ENCODE measurements at regions not wholly inside any gene's neighbourhood (a gene's known extent, or its start where the extent isn't known, plus 50 kb on each side); places are given as distances from the start of the nearest gene placed in this dataset.
A peak's percentile ranks its signal among the peaks of the same experiment; 100 is the strongest.

- Mint-ChIP-seq H3K27ac (no peak overlapping the region), H3K9me3 (peaks cover 8% of the 10 kb centered on the region), H3K4me1 (ENCODE audit: unreplicated experiment) (peaks cover 11% of the 10 kb centered on the region), H3K4me3 (no peak overlapping the region), H3K27me3 (peaks cover 4% of the 10 kb centered on the region), H3K36me3 (no peaks in the 10 kb centered on the region)
- peak; percentile 54 for DNase-seq (ENCODE audit: extremely low spot score, unreplicated experiment)
- no peak for TF ChIP-seq CTCF (conservative IDR thresholded peaks at IDR 0.05)
Observed at GRCh38 chr9:134568116-134568515, 73.5 kb upstream of the COL5A1 start.

GRCh38 chr9:134568811-134569210, 72.8 kb upstream of the COL5A1 start:
- Mint-ChIP-seq H3K36me3 (no peaks in the 10 kb centered on the region), H3K27me3 (peaks cover 4% of the 10 kb centered on the region), H3K4me3 (no peak overlapping the region), H3K4me1 (ENCODE audit: unreplicated experiment) (peaks cover 11% of the 10 kb centered on the region), H3K27ac (no peak overlapping the region), H3K9me3 (peaks cover 8% of the 10 kb centered on the region)
- DNase-seq (ENCODE audit: extremely low spot score, unreplicated experiment) = no peak
- TF ChIP-seq CTCF (conservative IDR thresholded peaks at IDR 0.05) = no peak

GRCh38 chr9:134569626-134570025, 72.0 kb upstream of the COL5A1 start:
- H3K27ac Mint-ChIP-seq = no peak overlapping the region
- H3K4me3 Mint-ChIP-seq = no peak overlapping the region
- DNase-seq (ENCODE audit: extremely low spot score, unreplicated experiment) = no peak
- peaks cover 4% of the 10 kb centered on the region for H3K27me3 Mint-ChIP-seq
- H3K36me3 Mint-ChIP-seq = no peaks in the 10 kb centered on the region
- H3K4me1 Mint-ChIP-seq (ENCODE audit: unreplicated experiment) = peaks cover 11% of the 10 kb centered on the region
- peaks cover 5% of the 10 kb centered on the region for H3K9me3 Mint-ChIP-seq
- no peak for TF ChIP-seq CTCF (conservative IDR thresholded peaks at IDR 0.05)

- Mint-ChIP-seq H3K36me3 (no peaks in the 10 kb centered on the region), H3K9me3 (peaks cover 5% of the 10 kb centered on the region), H3K4me3 (no peak overlapping the region), H3K27me3 (peaks cover 4% of the 10 kb centered on the region), H3K4me1 (ENCODE audit: unreplicated experiment) (peaks cover 11% of the 10 kb centered on the region), H3K27ac (no peak overlapping the region)
- peak; percentile 51 for DNase-seq (ENCODE audit: extremely low spot score, unreplicated experiment)
- TF ChIP-seq CTCF (conservative IDR thresholded peaks at IDR 0.05) = no peak
Observed at GRCh38 chr9:134570151-134570621, 71.4 kb upstream of the COL5A1 start.

GRCh38 chr9:134570711-134571325, 70.8 kb upstream of the COL5A1 start:
- Mint-ChIP-seq H3K4me1 (ENCODE audit: unreplicated experiment) (peaks cover 17% of the 10 kb centered on the region), H3K4me3 (no peak overlapping the region), H3K27me3 (peaks cover 4% of the 10 kb centered on the region), H3K36me3 (no peaks in the 10 kb centered on the region), H3K27ac (no peak overlapping the region), H3K9me3 (peaks cover 5% of the 10 kb centered on the region)
- DNase-seq (ENCODE audit: extremely low spot score, unreplicated experiment) = peak; percentile 58
- TF ChIP-seq CTCF (conservative IDR thresholded peaks at IDR 0.05) = no peak
